ENCODE measurements at regions not wholly inside any gene's neighbourhood (a gene's known extent, or its start where the extent isn't known, plus 50 kb on each side); places are given as distances from the start of the nearest gene placed in this dataset.

DNA sequence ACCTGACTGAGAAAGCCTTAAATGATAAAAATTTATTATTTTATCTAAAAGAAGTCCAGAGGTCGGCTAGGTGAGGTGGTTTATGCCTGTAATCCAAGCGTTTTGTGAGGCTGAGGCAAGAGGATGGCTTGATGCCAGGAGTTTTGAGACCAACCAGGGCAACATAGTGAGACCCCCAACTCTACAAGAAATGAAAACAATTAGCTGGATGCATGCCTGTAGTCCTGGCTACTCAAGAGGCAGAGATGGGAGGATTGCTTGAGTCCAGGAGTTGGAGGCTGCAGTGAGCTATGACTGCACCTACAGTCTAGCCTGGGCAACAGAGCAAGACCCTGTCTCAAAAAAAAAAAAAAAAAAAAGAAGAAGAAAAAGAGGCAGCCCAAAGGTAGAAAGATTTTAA is 179.9 kb upstream of the KIF2A start:
- no peaks in the 10 kb centered on the region for H3K4me1 ChIP-seq (ENCODE audit: insufficient read depth, low read length)
- H2AFZ ChIP-seq (ENCODE audit: low read depth, low read length) = no peak overlapping the region
- DNase-seq = no peak

DNA sequence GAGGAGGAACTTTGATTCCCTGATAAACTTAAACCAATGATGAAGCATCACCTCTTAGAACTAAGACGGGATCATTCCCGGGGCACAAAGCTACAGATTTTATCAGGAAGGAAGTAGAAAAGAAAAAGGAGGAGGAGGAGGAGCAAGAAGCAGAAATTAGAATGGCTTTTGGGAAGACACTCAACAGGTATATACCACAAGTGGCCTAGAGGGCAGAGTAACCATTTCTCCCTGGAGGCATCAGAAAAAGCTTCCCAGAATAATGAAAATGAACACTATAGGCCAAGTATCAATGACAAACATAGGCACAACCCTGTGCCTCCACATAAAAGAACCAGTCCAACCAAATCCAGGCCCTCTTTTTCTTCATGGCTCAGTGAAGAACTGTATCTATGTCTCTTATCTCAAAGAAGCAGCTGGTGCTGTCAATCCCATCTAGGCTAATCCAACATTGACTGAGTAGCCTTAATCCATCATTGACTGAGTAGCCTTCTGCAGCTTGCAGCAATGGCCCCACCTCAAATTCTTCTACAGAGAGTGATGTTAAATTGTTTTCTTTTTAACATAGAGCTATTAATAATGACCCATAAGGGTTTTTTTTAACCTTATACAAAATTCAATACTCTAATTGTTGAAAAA is 178.8 kb upstream of the KIF2A start:
- H3K36me3 ChIP-seq (ENCODE audit: insufficient read depth, low read length) = no peaks in the 10 kb centered on the region
- no peaks in the 10 kb centered on the region for H3K79me2 ChIP-seq (ENCODE audit: insufficient read depth, low read length)
- H3K4me3 ChIP-seq (ENCODE audit: low read depth in 1 of 2, low read length in 2 of 2) = no peak overlapping the region
- no peak for TF ChIP-seq EZH2 (IDR thresholded peaks at IDR 0.05; ENCODE audit: borderline replicate concordance, low read depth, low read length, severe bottlenecking)
- DNase-seq (no peak), ATAC-seq (ENCODE audit: insufficient read depth, low read depth) (no peak)
- H2AFZ ChIP-seq (ENCODE audit: low read depth, low read length) = no peak overlapping the region
- H3K4me2 ChIP-seq (ENCODE audit: insufficient read depth, low read length) = no peak overlapping the region
- no peaks in the 10 kb centered on the region for H3K27me3 ChIP-seq (ENCODE audit: insufficient read depth, low read length, poor library complexity)
- no peak overlapping the region for H3K9ac ChIP-seq (ENCODE audit: low read depth, low read length)
- no peak overlapping the region for H3K27ac ChIP-seq (ENCODE audit: low read length)
- H4K20me1 ChIP-seq (ENCODE audit: insufficient read depth, low read length) = no peaks in the 10 kb centered on the region
- H3K4me1 ChIP-seq (ENCODE audit: insufficient read depth, low read length) = no peaks in the 10 kb centered on the region
- no peaks in the 10 kb centered on the region for H3K9me3 ChIP-seq (ENCODE audit: insufficient read depth, low read length, severe bottlenecking)

More for the DNA sequence above, 179.9 kb upstream of the KIF2A start:
- Histone ChIP-seq H3K27ac (ENCODE audit: low read length) (no peak overlapping the region), H3K27me3 (ENCODE audit: insufficient read depth, low read length, poor library complexity) (no peaks in the 10 kb centered on the region), H3K4me2 (ENCODE audit: insufficient read depth, low read length) (no peak overlapping the region), H4K20me1 (ENCODE audit: insufficient read depth, low read length) (no peaks in the 10 kb centered on the region), H3K9ac (ENCODE audit: low read depth, low read length) (no peak overlapping the region), H3K9me3 (ENCODE audit: insufficient read depth, low read length, severe bottlenecking) (no peaks in the 10 kb centered on the region), H3K79me2 (ENCODE audit: insufficient read depth, low read length) (no peaks in the 10 kb centered on the region), H3K36me3 (ENCODE audit: insufficient read depth, low read length) (no peaks in the 10 kb centered on the region), H3K4me3 (ENCODE audit: low read depth in 1 of 2, low read length in 2 of 2) (no peak overlapping the region)
- ATAC-seq (ENCODE audit: insufficient read depth, low read depth) = no peak
- TF ChIP-seq, protein P1, sequence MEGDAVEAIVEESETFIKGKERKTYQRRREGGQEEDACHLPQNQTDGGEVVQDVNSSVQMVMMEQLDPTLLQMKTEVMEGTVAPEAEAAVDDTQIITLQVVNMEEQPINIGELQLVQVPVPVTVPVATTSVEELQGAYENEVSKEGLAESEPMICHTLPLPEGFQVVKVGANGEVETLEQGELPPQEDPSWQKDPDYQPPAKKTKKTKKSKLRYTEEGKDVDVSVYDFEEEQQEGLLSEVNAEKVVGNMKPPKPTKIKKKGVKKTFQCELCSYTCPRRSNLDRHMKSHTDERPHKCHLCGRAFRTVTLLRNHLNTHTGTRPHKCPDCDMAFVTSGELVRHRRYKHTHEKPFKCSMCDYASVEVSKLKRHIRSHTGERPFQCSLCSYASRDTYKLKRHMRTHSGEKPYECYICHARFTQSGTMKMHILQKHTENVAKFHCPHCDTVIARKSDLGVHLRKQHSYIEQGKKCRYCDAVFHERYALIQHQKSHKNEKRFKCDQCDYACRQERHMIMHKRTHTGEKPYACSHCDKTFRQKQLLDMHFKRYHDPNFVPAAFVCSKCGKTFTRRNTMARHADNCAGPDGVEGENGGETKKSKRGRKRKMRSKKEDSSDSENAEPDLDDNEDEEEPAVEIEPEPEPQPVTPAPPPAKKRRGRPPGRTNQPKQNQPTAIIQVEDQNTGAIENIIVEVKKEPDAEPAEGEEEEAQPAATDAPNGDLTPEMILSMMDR (IDR thresholded peaks at IDR 0.05; ENCODE audit: borderline replicate concordance, extremely low read depth, low read length, poor library complexity, severe bottlenecking) = no peak
- TF ChIP-seq EZH2 (IDR thresholded peaks at IDR 0.05; ENCODE audit: borderline replicate concordance, low read depth, low read length, severe bottlenecking) = no peak

DNA sequence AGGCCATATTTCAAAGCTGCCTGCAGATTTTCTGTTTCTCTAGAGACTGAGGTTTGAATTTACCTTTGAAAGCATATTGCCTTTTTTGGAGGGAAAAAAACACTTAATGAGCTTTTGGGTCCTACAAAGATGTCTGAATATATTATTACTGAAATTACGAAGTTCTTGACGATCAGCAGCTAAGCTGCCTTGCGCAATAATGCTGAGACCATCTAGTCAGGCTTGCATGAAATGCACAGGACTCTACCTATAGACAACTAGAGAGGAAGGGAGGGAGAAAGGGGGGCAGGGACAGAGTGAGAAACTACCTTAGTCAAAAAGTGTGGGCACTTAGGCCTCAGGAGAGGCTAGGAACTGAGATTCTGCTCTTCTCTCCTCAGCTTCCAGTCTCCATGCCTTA is 175.9 kb upstream of the KIF2A start:
- TF ChIP-seq, protein P1 (IDR thresholded peaks at IDR 0.05; ENCODE audit: borderline replicate concordance, extremely low read depth, low read length, poor library complexity, severe bottlenecking) = no peak
- Histone ChIP-seq H2AFZ (ENCODE audit: low read depth, low read length) (no peak overlapping the region), H3K27me3 (ENCODE audit: insufficient read depth, low read length, poor library complexity) (no peaks in the 10 kb centered on the region), H3K27ac (ENCODE audit: low read length) (no peak overlapping the region), H4K20me1 (ENCODE audit: insufficient read depth, low read length) (no peaks in the 10 kb centered on the region), H3K9me3 (ENCODE audit: insufficient read depth, low read length, severe bottlenecking) (no peaks in the 10 kb centered on the region), H3K4me1 (ENCODE audit: insufficient read depth, low read length) (no peaks in the 10 kb centered on the region), H3K9ac (ENCODE audit: low read depth, low read length) (no peak overlapping the region), H3K4me3 (ENCODE audit: low read depth in 1 of 2, low read length in 2 of 2) (no peak overlapping the region), H3K4me2 (ENCODE audit: insufficient read depth, low read length) (no peak overlapping the region), H3K79me2 (ENCODE audit: insufficient read depth, low read length) (no peaks in the 10 kb centered on the region), H3K36me3 (ENCODE audit: insufficient read depth, low read length) (no peaks in the 10 kb centered on the region)
- ATAC-seq (ENCODE audit: insufficient read depth, low read depth) (no peak), DNase-seq (no peak)

DNA sequence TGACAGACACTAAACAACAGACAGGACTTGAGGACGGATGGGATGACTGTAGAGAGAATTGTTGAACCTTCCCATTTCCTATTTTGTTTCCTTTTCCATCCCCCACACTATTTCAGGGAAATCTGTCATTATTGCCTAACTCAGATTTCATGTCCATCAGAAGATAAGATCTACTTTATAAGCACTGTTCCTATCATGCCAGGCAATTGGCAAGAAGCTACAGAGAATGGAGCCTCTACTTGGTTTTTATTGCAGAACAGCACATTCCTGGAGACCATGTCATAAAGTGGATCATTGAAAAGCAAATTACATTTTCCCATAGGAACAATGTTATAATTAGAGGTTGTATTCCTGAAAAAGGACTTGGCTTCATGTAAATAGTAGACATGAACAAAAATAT is 173.7 kb upstream of the KIF2A start:
- no peaks in the 10 kb centered on the region for H3K36me3 ChIP-seq (ENCODE audit: insufficient read depth, low read length)
- no peak overlapping the region for H3K4me2 ChIP-seq (ENCODE audit: insufficient read depth, low read length)
- no peak overlapping the region for H2AFZ ChIP-seq (ENCODE audit: low read depth, low read length)
- H3K27me3 ChIP-seq (ENCODE audit: insufficient read depth, low read length, poor library complexity) = no peaks in the 10 kb centered on the region
- no peaks in the 10 kb centered on the region for H3K79me2 ChIP-seq (ENCODE audit: insufficient read depth, low read length)
- ATAC-seq (ENCODE audit: insufficient read depth, low read depth) (no peak), DNase-seq (no peak)
- no peak overlapping the region for H3K9ac ChIP-seq (ENCODE audit: low read depth, low read length)
- H3K27ac ChIP-seq (ENCODE audit: low read length) = no peak overlapping the region
- H3K9me3 ChIP-seq (ENCODE audit: insufficient read depth, low read length, severe bottlenecking) = no peaks in the 10 kb centered on the region
- no peak overlapping the region for H3K4me3 ChIP-seq (ENCODE audit: low read depth in 1 of 2, low read length in 2 of 2)
- no peaks in the 10 kb centered on the region for H3K4me1 ChIP-seq (ENCODE audit: insufficient read depth, low read length)
- no peak for TF ChIP-seq EZH2 (IDR thresholded peaks at IDR 0.05; ENCODE audit: borderline replicate concordance, low read depth, low read length, severe bottlenecking)
- TF ChIP-seq, protein P1 (IDR thresholded peaks at IDR 0.05; ENCODE audit: borderline replicate concordance, extremely low read depth, low read length, poor library complexity, severe bottlenecking) = no peak
- no peaks in the 10 kb centered on the region for H4K20me1 ChIP-seq (ENCODE audit: insufficient read depth, low read length)
